HG03103 (cell line): ENCODE measurements at regions not wholly inside any gene's neighbourhood (a gene's known extent, or its start where the extent isn't known, plus 50 kb on each side); places are given as distances from the start of the nearest gene placed in this dataset.

Experiments used
- ATAC-seq: cut with Tn5 transposase; IDR thresholded peaks from one replicate; pipeline ENCODE4 v1.9.1; 2021; ENCODE audit warnings: low read depth; ENCODE audit not compliant: unreplicated experiment

GRCh38 chr10:111338035-111338434 lies 261.2 kb downstream of the ADRA2A start:
- ATAC-seq: no peak

- peak; percentile 87 for ATAC-seq
Observed at GRCh38 chr10:111338805-111339204, 262.0 kb downstream of the ADRA2A start.

GRCh38 chr10:111344804-111345203 lies 268.0 kb downstream of the ADRA2A start:
- ATAC-seq: no peak

- ATAC-seq: no peak
Observed at GRCh38 chr10:111347386-111348013, 270.7 kb downstream of the ADRA2A start.

GRCh38 chr10:111348076-111348475 lies 271.2 kb downstream of the ADRA2A start:
- no peak for ATAC-seq

GRCh38 chr10:111354859-111355258 lies 278.0 kb downstream of the ADRA2A start:
- ATAC-seq: no peak

- ATAC-seq: no peak
Observed at GRCh38 chr10:111356571-111356970, 279.7 kb downstream of the ADRA2A start.

GRCh38 chr10:111357859-111358258 lies 281.0 kb downstream of the ADRA2A start:
- no peak for ATAC-seq

GRCh38 chr10:111360260-111360925 lies 283.6 kb downstream of the ADRA2A start:
- peak; percentile 96 for ATAC-seq

- ATAC-seq: no peak
Observed at GRCh38 chr10:111367531-111367930, 290.7 kb downstream of the ADRA2A start.

GRCh38 chr10:111370101-111370500 lies 293.3 kb downstream of the ADRA2A start:
- ATAC-seq: no peak

GRCh38 chr10:111373696-111374095 lies 296.9 kb downstream of the ADRA2A start:
- ATAC-seq: no peak

GRCh38 chr10:111379534-111380187 lies 302.8 kb downstream of the ADRA2A start:
- ATAC-seq: no peak

GRCh38 chr10:111384556-111384955 lies 307.7 kb downstream of the ADRA2A start:
- ATAC-seq: no peak

- no peak for ATAC-seq
Observed at GRCh38 chr10:111390813-111391563, 314.2 kb downstream of the ADRA2A start.

GRCh38 chr10:111392159-111392558 lies 315.3 kb downstream of the ADRA2A start:
- no peak for ATAC-seq

GRCh38 chr10:111392910-111393309 lies 316.1 kb downstream of the ADRA2A start:
- no peak for ATAC-seq

- ATAC-seq: no peak
Observed at GRCh38 chr10:111410740-111411139, 333.9 kb downstream of the ADRA2A start.

- no peak for ATAC-seq
Observed at GRCh38 chr10:111425459-111425858, 348.6 kb downstream of the ADRA2A start.

- no peak for ATAC-seq
Observed at GRCh38 chr10:111429288-111430028, 352.6 kb downstream of the ADRA2A start.
